Liver (tissue), 8 donors: ENCODE measurements at regions not wholly inside any gene's neighbourhood (a gene's known extent, or its start where the extent isn't known, plus 50 kb on each side); places are given as distances from the start of the nearest gene placed in this dataset.
"Not testable (repeated sequence)": the region's sequence is repeated elsewhere in the genome, so short reads cannot be mapped to it uniquely, and the experiment has no call there.

ENCODE experiments used
- DNase-seq: peaks from one replicate; pipeline ENCODE4 v3.0.0-alpha.2; 2017; ENCODE audit warnings: low spot score
- H3K27ac ChIP-seq, 2 donors: one replicate each; pipeline ENCODE4 v1.7.0; 2013; ENCODE audit warnings: inconsistent platforms in 2 of 2, low read length in 2 of 2, control low read depth in 1 of 2, low read depth in 1 of 2, mild to moderate bottlenecking in 1 of 2
- H3K27me3 ChIP-seq, 4 donors: one replicate each; pipeline versions ENCODE4 v1.6.1 to v1.7.0; 2013; ENCODE audit warnings: low read length in 3 of 4, inconsistent platforms in 1 of 4, mild to moderate bottlenecking in 1 of 4, moderate library complexity in 1 of 4; ENCODE audit not compliant: control insufficient read depth in 4 of 4, insufficient read depth in 4 of 4
- H3K36me3 ChIP-seq, 4 donors: one replicate each; pipeline versions ENCODE4 v1.6.1 to v1.7.0; 2013; ENCODE audit warnings: low read length in 3 of 4, mild to moderate bottlenecking in 3 of 4, low read depth in 1 of 4, moderate library complexity in 1 of 4; ENCODE audit not compliant: control insufficient read depth in 4 of 4, insufficient read depth in 3 of 4
- H3K4me1 ChIP-seq, 4 donors: one replicate each; pipeline versions ENCODE4 v1.6.1 to v1.7.0; 2013; ENCODE audit warnings: low read length in 3 of 4, mild to moderate bottlenecking in 3 of 4, moderate library complexity in 1 of 4; ENCODE audit not compliant: control insufficient read depth in 4 of 4, insufficient read depth in 4 of 4
- H3K4me3 ChIP-seq, 3 donors: one replicate each; pipeline versions ENCODE4 v1.6.1 to v1.7.0; 2013; ENCODE audit warnings: low read length in 3 of 3, control low read depth in 1 of 3, low read depth in 1 of 3, mild to moderate bottlenecking in 1 of 3
- H3K9ac ChIP-seq, 2 donors: one replicate each; pipeline ENCODE4 v1.7.0; 2013; ENCODE audit warnings: low read length in 2 of 2, mild to moderate bottlenecking in 2 of 2, moderate library complexity in 2 of 2, control low read depth in 1 of 2, low read depth in 1 of 2
- H3K9me3 ChIP-seq, 4 donors: one replicate each; pipeline versions ENCODE4 v1.6.1 to v1.7.0; 2013; ENCODE audit warnings: low read length in 3 of 4; ENCODE audit not compliant: control insufficient read depth in 4 of 4
- CTCF ChIP-seq: fragments of 150-350 bp; IDR thresholded peaks from 2 replicates; pipeline ENCODE4 v1.5.1; 2017; ENCODE audit warnings: improper control_type of control experiment, low read depth, low read length; ENCODE audit not compliant: missing input control
- EGR1 ChIP-seq, 2 donors: IDR thresholded peaks; 2 replicates each; pipeline ENCODE4 v1.6.1; 2016 to 2018; ENCODE audit warnings: antibody characterized with exemption in 2 of 2, low read depth in 2 of 2
- GABPA ChIP-seq, 2 donors: IDR thresholded peaks in 1 of 2; conservative IDR thresholded peaks in 1 of 2; 2 replicates each; pipeline ENCODE4 v1.6.1; 2016; ENCODE audit warnings: antibody characterized with exemption in 2 of 2, mild to moderate bottlenecking in 1 of 2, moderate library complexity in 1 of 2
- JUND ChIP-seq, 2 donors: IDR thresholded peaks; 2 replicates each; pipeline ENCODE4 v1.6.1; 2016; ENCODE audit warnings: antibody characterized with exemption in 2 of 2
- RAD21 ChIP-seq, 2 donors: IDR thresholded peaks; 2 replicates each; pipeline ENCODE4 v1.6.1; 2016; ENCODE audit warnings: antibody characterized with exemption in 2 of 2, mild to moderate bottlenecking in 2 of 2
- REST ChIP-seq: IDR thresholded peaks from 2 replicates; pipeline ENCODE4 v1.6.1; 2016; ENCODE audit warnings: antibody characterized with exemption, mild to moderate bottlenecking
- RXRA ChIP-seq, 2 donors: IDR thresholded peaks; 2 replicates each; pipeline ENCODE4 v1.6.1; 2017 to 2018; ENCODE audit warnings: antibody characterized with exemption in 2 of 2, mild to moderate bottlenecking in 1 of 2
- SP1 ChIP-seq: IDR thresholded peaks from 2 replicates; pipeline ENCODE4 v1.6.1; 2018; ENCODE audit warnings: antibody characterized with exemption, mild to moderate bottlenecking
- YY1 ChIP-seq: IDR thresholded peaks from 2 replicates; pipeline ENCODE4 v1.6.1; 2016; ENCODE audit warnings: antibody characterized with exemption, mild to moderate bottlenecking
- ZBTB33 ChIP-seq: IDR thresholded peaks from 2 replicates; pipeline ENCODE4 v1.6.1; 2016; ENCODE audit warnings: antibody characterized with exemption
- WGBS: extraction: QIAGEN DNeasy Blood & Tissue Kit; methylation state at CpG from one replicate; pipeline ENCODE4 v1.1.7; 2013; 5-methylcytosine and 5-hydroxymethylcytosine counted together
- donor health status: healthy.
- donor health status: healthy.
- donor health status: healthy.
- donor health status: healthy.
- donor health status: healthy.

GRCh38 chr1:172727956-172728603, 69.2 kb downstream of the FASLG start:
- no peaks in the 10 kb centered on the region for H3K36me3 ChIP-seq
- no peak overlapping the region for H3K9ac ChIP-seq
- 100% methylated on average over 1 of the region's 1 CpG for WGBS
- peaks cover 0 to 1% (median 0%) of the 10 kb centered on the region in 4 donors for H3K9me3 ChIP-seq
- TF ChIP-seq SP1 (no peak), CTCF (peak; percentile 49), RXRA (IDR thresholded peaks at IDR 0.05) (no peak), RAD21 (IDR thresholded peaks at IDR 0.05) (peak; percentile 49 to 74)
- no peak overlapping the region for H3K27ac ChIP-seq
- no peaks in the 10 kb centered on the region for H3K4me1 ChIP-seq
- H3K4me3 ChIP-seq, result no peak overlapping the region
- DNase-seq, result no peak
- no peaks in the 10 kb centered on the region for H3K27me3 ChIP-seq

GRCh38 chr1:172728705-172729104, 69.8 kb downstream of the FASLG start:
- not testable (repeated sequence) for H3K27me3 ChIP-seq, H3K4me3 ChIP-seq, H3K4me1 ChIP-seq, DNase-seq, H3K9ac ChIP-seq, H3K9me3 ChIP-seq, H3K27ac ChIP-seq, H3K36me3 ChIP-seq
- WGBS, result 96% methylated on average over 1 of the region's 1 CpG

- Histone ChIP-seq H3K27ac (no peak overlapping the region), H3K36me3 (no peaks in the 10 kb centered on the region), H3K9me3 (peaks cover 0 to 1% (median 0%) of the 10 kb centered on the region in 4 donors), H3K4me3 (no peak overlapping the region), H3K9ac (no peak overlapping the region), H3K27me3 (no peaks in the 10 kb centered on the region), H3K4me1 (no peaks in the 10 kb centered on the region)
- WGBS, result 88% methylated on average over 3 of the region's 3 CpGs
- TF ChIP-seq JUND (IDR thresholded peaks at IDR 0.05), result no peak
- no peak for TF ChIP-seq CTCF
- no peak for TF ChIP-seq YY1
- TF ChIP-seq EGR1 (IDR thresholded peaks at IDR 0.05; ENCODE audit: low read depth in 2 of 2), result no peak
- no peak for TF ChIP-seq REST
- TF ChIP-seq RXRA (IDR thresholded peaks at IDR 0.05), result no peak
- TF ChIP-seq ZBTB33, result no peak
- no peak for TF ChIP-seq GABPA (IDR thresholded peaks at IDR 0.05 in 1 of 2, conservative IDR thresholded peaks at IDR 0.05 in 1 of 2)
- no peak for DNase-seq
These were observed 73.5 kb downstream of the FASLG start for GRCh38 chr1:172732427-172732826.
